ENCODE measurements at regions not wholly inside any gene's neighbourhood (a gene's known extent, or its start where the extent isn't known, plus 50 kb on each side); places are given as distances from the start of the nearest gene placed in this dataset.

DNA sequence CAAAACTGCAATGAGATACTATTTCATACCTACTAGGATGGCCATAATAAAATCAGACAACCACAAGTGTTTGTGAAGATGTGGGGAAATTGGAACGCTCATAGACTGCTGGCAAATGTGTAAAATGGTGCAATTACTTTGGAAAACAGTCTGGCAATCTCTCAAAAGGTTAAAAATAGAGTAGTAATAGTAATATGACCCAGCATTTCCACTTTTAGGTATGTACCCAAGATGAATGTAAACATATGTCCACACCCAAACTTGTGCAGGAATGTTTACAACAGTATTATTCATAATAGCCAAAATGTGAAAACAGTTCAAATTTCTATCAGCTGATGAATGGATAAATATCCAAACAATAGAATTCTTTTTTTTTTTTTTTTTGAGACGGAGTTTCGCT, 731.6 kb upstream of the ANKRD30A start:
- TF ChIP-seq CTCF (conservative IDR thresholded peaks at IDR 0.05; ENCODE audit: low read depth, low read length), result no peak
- TF ChIP-seq EZH2 (IDR thresholded peaks at IDR 0.05; ENCODE audit: borderline replicate concordance, low read depth, low read length, poor library complexity, severe bottlenecking), result no peak

Measured in A673 (cell line).